Renal cortical epithelial cell (primary cell): ENCODE measurements at regions not wholly inside any gene's neighbourhood (a gene's known extent, or its start where the extent isn't known, plus 50 kb on each side); places are given as distances from the start of the nearest gene placed in this dataset.
A peak's percentile ranks its signal among the peaks of the same experiment; 100 is the strongest.

Experiments used
- DNase-seq: peaks from one replicate; pipeline ENCODE4 v3.0.0-alpha.2; 2011; ENCODE audit warnings: low read depth

- no peak for DNase-seq
These were observed 113.0 kb downstream of the PLEKHG1 start for GRCh38 chr6:150712505-150713252.

GRCh38 chr6:150713487-150713886 lies 113.8 kb downstream of the PLEKHG1 start:
- DNase-seq: no peak

GRCh38 chr6:150713931-150714330 lies 114.2 kb downstream of the PLEKHG1 start:
- DNase-seq: no peak

- no peak for DNase-seq
These were observed 115.4 kb downstream of the PLEKHG1 start for GRCh38 chr6:150715133-150715532.

GRCh38 chr6:150717419-150717818 lies 117.7 kb downstream of the PLEKHG1 start:
- peak; percentile 77 for DNase-seq

- peak; percentile 29 for DNase-seq
These were observed 119.5 kb downstream of the PLEKHG1 start for GRCh38 chr6:150719099-150719766.

- peak; percentile 34 for DNase-seq
These were observed 120.1 kb downstream of the PLEKHG1 start for GRCh38 chr6:150719831-150720230.

GRCh38 chr6:150720774-150721233 lies 121.1 kb downstream of the PLEKHG1 start:
- peak; percentile 98 for DNase-seq

GRCh38 chr6:150721418-150722266 lies 122.0 kb downstream of the PLEKHG1 start:
- DNase-seq: no peak

GRCh38 chr6:150722614-150723344 lies 123.1 kb downstream of the PLEKHG1 start:
- no peak for DNase-seq

GRCh38 chr6:150723345-150723658 lies 123.6 kb downstream of the PLEKHG1 start:
- DNase-seq: no peak

- peak; percentile 51 for DNase-seq
These were observed 124.2 kb downstream of the PLEKHG1 start for GRCh38 chr6:150723857-150724256.

GRCh38 chr6:150725795-150726194 lies 126.1 kb downstream of the PLEKHG1 start:
- DNase-seq: no peak

GRCh38 chr6:150729188-150729748 lies 129.6 kb downstream of the PLEKHG1 start:
- no peak for DNase-seq

GRCh38 chr6:150730801-150731457 lies 131.2 kb downstream of the PLEKHG1 start:
- no peak for DNase-seq

- no peak for DNase-seq
These were observed 132.6 kb upstream of the MTHFD1L start for GRCh38 chr6:150732765-150733539.

- DNase-seq: no peak
These were observed 131.8 kb upstream of the MTHFD1L start for GRCh38 chr6:150733726-150734125.

GRCh38 chr6:150734235-150734634 lies 131.3 kb upstream of the MTHFD1L start:
- no peak for DNase-seq

GRCh38 chr6:150735341-150735851 lies 130.1 kb upstream of the MTHFD1L start:
- DNase-seq: no peak

GRCh38 chr6:150738092-150738629 lies 127.3 kb upstream of the MTHFD1L start:
- no peak for DNase-seq
